Liver (tissue), 3 donors: ENCODE measurements at regions not wholly inside any gene's neighbourhood (a gene's known extent, or its start where the extent isn't known, plus 50 kb on each side); places are given as distances from the start of the nearest gene placed in this dataset.

Source experiments
- NR2F2 ChIP-seq: IDR thresholded peaks from 2 replicates; pipeline ENCODE4 v1.6.1; 2016; ENCODE audit warnings: antibody characterized with exemption
- TF ChIP-seq, protein P1 (sequence below): fragments of 150-350 bp; IDR thresholded peaks from 2 replicates; pipeline ENCODE4 v1.5.1; 2017; ENCODE audit warnings: improper control_type of control experiment, low read depth, low read length; ENCODE audit not compliant: missing input control
- donor health status: healthy.
- donor health status: healthy.

DNA sequence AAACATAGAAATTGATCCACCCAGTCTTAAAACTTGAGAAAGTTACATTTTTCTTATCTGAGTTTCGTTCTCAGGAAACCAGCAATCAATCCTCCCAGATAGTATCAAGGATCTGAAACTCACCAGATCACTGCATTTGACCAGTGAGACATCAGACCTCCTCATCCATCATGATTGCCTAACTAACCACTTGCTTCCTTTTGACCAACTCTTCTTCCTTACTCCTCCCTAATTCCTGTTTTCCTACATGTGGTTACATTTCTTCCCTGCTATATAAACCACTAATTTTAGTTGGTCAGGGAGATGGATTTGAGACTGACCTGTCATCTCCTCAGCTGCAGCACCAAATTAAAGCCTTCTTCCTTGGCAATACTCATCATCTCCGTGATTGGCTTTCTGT is 357.1 kb upstream of the POU3F2 start:
- TF ChIP-seq, protein P1, sequence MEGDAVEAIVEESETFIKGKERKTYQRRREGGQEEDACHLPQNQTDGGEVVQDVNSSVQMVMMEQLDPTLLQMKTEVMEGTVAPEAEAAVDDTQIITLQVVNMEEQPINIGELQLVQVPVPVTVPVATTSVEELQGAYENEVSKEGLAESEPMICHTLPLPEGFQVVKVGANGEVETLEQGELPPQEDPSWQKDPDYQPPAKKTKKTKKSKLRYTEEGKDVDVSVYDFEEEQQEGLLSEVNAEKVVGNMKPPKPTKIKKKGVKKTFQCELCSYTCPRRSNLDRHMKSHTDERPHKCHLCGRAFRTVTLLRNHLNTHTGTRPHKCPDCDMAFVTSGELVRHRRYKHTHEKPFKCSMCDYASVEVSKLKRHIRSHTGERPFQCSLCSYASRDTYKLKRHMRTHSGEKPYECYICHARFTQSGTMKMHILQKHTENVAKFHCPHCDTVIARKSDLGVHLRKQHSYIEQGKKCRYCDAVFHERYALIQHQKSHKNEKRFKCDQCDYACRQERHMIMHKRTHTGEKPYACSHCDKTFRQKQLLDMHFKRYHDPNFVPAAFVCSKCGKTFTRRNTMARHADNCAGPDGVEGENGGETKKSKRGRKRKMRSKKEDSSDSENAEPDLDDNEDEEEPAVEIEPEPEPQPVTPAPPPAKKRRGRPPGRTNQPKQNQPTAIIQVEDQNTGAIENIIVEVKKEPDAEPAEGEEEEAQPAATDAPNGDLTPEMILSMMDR: no peak
- TF ChIP-seq NR2F2: no peak
